WI38 (cell line): ENCODE measurements at regions not wholly inside any gene's neighbourhood (a gene's known extent, or its start where the extent isn't known, plus 50 kb on each side); places are given as distances from the start of the nearest gene placed in this dataset.

Source experiments
- H3K4me3 ChIP-seq: 2 replicates; pipeline ENCODE4 v1.5.1; 2011; ENCODE audit warnings: low read depth, mild to moderate bottlenecking, control low read depth, low read length
- TF ChIP-seq, protein P1 (sequence below): IDR thresholded peaks from 2 replicates; pipeline ENCODE4 v1.5.1; 2012; ENCODE audit warnings: low read depth, mild to moderate bottlenecking, control low read depth, low read length

DNA sequence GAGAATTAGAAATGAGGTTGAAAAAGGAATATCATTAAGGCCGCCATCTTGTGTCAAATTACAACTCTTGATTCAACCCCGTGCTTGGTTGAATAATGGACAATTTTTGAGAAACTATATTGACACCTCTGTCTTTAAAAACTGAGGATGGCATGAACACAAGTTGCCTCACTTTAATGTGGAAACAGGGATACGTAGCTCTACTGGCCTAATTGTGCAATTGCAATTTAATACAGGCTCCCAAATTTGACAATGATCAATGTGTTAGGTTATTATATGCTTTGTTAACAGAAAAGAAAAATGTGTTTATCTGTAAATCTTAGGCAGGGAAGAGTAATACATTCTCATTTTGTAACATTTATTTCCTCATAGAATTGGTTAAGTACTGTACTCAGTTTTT is 77.1 kb upstream of the MCTP2 start:
- TF ChIP-seq, protein P1, sequence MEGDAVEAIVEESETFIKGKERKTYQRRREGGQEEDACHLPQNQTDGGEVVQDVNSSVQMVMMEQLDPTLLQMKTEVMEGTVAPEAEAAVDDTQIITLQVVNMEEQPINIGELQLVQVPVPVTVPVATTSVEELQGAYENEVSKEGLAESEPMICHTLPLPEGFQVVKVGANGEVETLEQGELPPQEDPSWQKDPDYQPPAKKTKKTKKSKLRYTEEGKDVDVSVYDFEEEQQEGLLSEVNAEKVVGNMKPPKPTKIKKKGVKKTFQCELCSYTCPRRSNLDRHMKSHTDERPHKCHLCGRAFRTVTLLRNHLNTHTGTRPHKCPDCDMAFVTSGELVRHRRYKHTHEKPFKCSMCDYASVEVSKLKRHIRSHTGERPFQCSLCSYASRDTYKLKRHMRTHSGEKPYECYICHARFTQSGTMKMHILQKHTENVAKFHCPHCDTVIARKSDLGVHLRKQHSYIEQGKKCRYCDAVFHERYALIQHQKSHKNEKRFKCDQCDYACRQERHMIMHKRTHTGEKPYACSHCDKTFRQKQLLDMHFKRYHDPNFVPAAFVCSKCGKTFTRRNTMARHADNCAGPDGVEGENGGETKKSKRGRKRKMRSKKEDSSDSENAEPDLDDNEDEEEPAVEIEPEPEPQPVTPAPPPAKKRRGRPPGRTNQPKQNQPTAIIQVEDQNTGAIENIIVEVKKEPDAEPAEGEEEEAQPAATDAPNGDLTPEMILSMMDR: no peak
- no peak overlapping the region for H3K4me3 ChIP-seq

GRCh38 chr15:94145046-94145445 is 86.3 kb upstream of the MCTP2 start:
- TF ChIP-seq, protein P1: no peak
- H3K4me3 ChIP-seq: no peak overlapping the region

DNA sequence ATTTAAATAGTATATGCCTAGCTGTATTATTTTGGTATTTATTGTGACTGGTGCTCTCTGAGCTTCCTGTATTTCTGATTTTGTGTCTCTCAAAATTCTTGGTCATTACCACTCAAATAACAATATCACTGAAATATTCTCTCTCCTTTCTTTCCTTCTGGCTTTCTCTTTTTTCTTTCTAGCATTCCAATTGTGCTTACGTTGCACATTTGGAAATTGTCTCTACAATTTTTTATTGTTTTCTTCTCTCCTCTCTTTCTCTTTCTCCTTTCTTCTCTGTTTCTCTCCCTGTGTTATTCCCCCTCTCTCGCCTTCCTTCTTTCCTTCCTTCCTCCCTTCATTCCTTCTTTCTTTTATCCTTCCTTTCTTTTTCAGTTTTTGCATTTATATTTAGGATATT is 89.6 kb upstream of the MCTP2 start:
- TF ChIP-seq, protein P1: no peak
- no peak overlapping the region for H3K4me3 ChIP-seq

DNA sequence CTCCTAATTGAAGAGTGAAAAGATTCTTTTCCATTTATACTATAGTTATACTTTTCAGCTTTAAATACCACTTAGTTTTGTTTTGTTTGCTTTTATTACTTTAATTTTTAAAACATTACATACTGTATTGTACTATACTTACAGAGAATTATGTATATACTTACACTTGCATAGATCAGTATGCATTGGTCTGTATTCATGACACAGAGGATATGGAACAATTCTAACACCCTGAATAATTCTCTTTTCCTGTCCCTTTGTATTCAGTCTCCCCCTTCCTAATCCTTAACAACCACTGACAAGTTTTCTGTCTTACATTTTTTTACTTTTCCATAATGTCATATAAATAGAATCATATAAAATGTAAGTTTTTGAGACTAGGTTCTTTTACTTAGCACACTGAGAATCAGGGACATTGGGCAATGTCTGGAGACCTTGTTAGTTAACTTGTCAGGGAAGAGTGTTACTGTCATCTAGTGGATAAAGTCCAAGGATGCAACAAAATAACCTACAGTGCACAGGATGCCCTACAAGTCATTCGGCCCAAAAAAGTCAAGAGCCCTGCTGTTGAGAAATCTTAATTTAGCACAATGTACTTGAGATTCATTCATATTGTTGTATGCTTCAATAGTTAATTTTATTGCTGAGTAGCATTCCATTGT is 95.7 kb upstream of the MCTP2 start:
- H3K4me3 ChIP-seq: no peak overlapping the region
- TF ChIP-seq, protein P1: no peak

GRCh38 chr15:94131875-94132274 is 99.5 kb upstream of the MCTP2 start:
- H3K4me3 ChIP-seq: no peak overlapping the region
- TF ChIP-seq, protein P1: no peak

- no peak overlapping the region for H3K4me3 ChIP-seq
- TF ChIP-seq, protein P1: no peak
Measured at GRCh38 chr15:94130504-94130903, 100.9 kb upstream of the MCTP2 start.

GRCh38 chr15:94127006-94127405 is 104.4 kb upstream of the MCTP2 start:
- no peak overlapping the region for H3K4me3 ChIP-seq
- TF ChIP-seq, protein P1: no peak
